ENCODE measurements at regions not wholly inside any gene's neighbourhood (a gene's known extent, or its start where the extent isn't known, plus 50 kb on each side); places are given as distances from the start of the nearest gene placed in this dataset.

- H3K27ac ChIP-seq = no peak overlapping the region
- DNase-seq = no peak
- H3K36me3 ChIP-seq = no peaks in the 10 kb centered on the region
- H3K27me3 ChIP-seq = no peaks in the 10 kb centered on the region
- intact Hi-C loops (cut with DNase I) = loop anchor here (10.0 kb wide), 1 partner anchor 280 kb away; the partner anchor contains the start of gene RASL11A
- H3K9ac ChIP-seq (ENCODE audit: low read depth in 2 of 2, low read length in 2 of 2) = no peak overlapping the region
- no peaks in the 10 kb centered on the region for H3K4me1 ChIP-seq
- H3K4me3 ChIP-seq = no peak overlapping the region
- no peaks in the 10 kb centered on the region for H3K9me3 ChIP-seq
- TF ChIP-seq CTCF (IDR thresholded peaks at IDR 0.05) = no peak
Measured at GRCh38 chr13:26995159-26995558, 176.5 kb downstream of the USP12 start.

GRCh38 chr13:26993780-26994179 lies 177.8 kb downstream of the USP12 start:
- no peak for TF ChIP-seq CTCF (IDR thresholded peaks at IDR 0.05)
- H3K27me3 ChIP-seq = no peaks in the 10 kb centered on the region

GRCh38 chr13:26992951-26993719 lies 178.5 kb downstream of the USP12 start:
- Histone ChIP-seq H3K4me3 (no peak overlapping the region), H3K36me3 (no peaks in the 10 kb centered on the region), H3K4me1 (no peaks in the 10 kb centered on the region), H3K27ac (no peak overlapping the region), H3K9ac (ENCODE audit: low read depth in 2 of 2, low read length in 2 of 2) (no peak overlapping the region), H3K9me3 (no peaks in the 10 kb centered on the region), H3K27me3 (no peaks in the 10 kb centered on the region)
- no peak for DNase-seq
- TF ChIP-seq CTCF (IDR thresholded peaks at IDR 0.05) = no peak
- intact Hi-C loops (cut with DNase I) = loop anchor here (10.0 kb wide), 1 partner anchor 282 kb away; the partner anchor contains the start of gene RASL11A

More at GRCh38 chr13:26993780-26994179, 177.8 kb downstream of the USP12 start:
- DNase-seq = no peak
- intact Hi-C loops (cut with DNase I) = loop anchor here (10.0 kb wide), 1 partner anchor 281 kb away; the partner anchor contains the start of gene RASL11A
- no peaks in the 10 kb centered on the region for H3K36me3 ChIP-seq
- H3K9ac ChIP-seq (ENCODE audit: low read depth in 2 of 2, low read length in 2 of 2) = no peak overlapping the region
- H3K9me3 ChIP-seq = no peaks in the 10 kb centered on the region
- H3K4me3 ChIP-seq = no peak overlapping the region
- H3K27ac ChIP-seq = no peak overlapping the region
- H3K4me1 ChIP-seq = no peaks in the 10 kb centered on the region

GRCh38 chr13:26991508-26992181 lies 180.0 kb downstream of the USP12 start:
- no peaks in the 10 kb centered on the region for H3K4me1 ChIP-seq
- H3K27me3 ChIP-seq = no peaks in the 10 kb centered on the region
- H3K27ac ChIP-seq = no peak overlapping the region
- intact Hi-C loops (cut with DNase I) = loop anchor here (10.0 kb wide), 1 partner anchor 283 kb away; the partner anchor contains the start of gene RASL11A
- no peaks in the 10 kb centered on the region for H3K36me3 ChIP-seq
- no peak overlapping the region for H3K9ac ChIP-seq (ENCODE audit: low read depth in 2 of 2, low read length in 2 of 2)
- H3K4me3 ChIP-seq = no peak overlapping the region
- H3K9me3 ChIP-seq = no peaks in the 10 kb centered on the region
- no peak for TF ChIP-seq CTCF (IDR thresholded peaks at IDR 0.05)
- DNase-seq = no peak

GRCh38 chr13:26989957-26990713 lies 181.5 kb downstream of the USP12 start:
- no peaks in the 10 kb centered on the region for H3K36me3 ChIP-seq
- no peaks in the 10 kb centered on the region for H3K4me1 ChIP-seq
- TF ChIP-seq CTCF (IDR thresholded peaks at IDR 0.05) = no peak
- no peak overlapping the region for H3K4me3 ChIP-seq
- no peak overlapping the region for H3K27ac ChIP-seq
- H3K27me3 ChIP-seq = no peaks in the 10 kb centered on the region
- no peak for DNase-seq
- no peak overlapping the region for H3K9ac ChIP-seq (ENCODE audit: low read depth in 2 of 2, low read length in 2 of 2)
- H3K9me3 ChIP-seq = no peaks in the 10 kb centered on the region
- intact Hi-C loops (cut with DNase I) = loop anchor here (10.0 kb wide), 1 partner anchor 285 kb away; the partner anchor contains the start of gene RASL11A

Data from colonic mucosa (tissue), 4 donors.